GM06990 (cell line): ENCODE measurements at regions not wholly inside any gene's neighbourhood (a gene's known extent, or its start where the extent isn't known, plus 50 kb on each side); places are given as distances from the start of the nearest gene placed in this dataset.
"Not testable (repeated sequence)": the region's sequence is repeated elsewhere in the genome, so short reads cannot be mapped to it uniquely, and the experiment has no call there.

Source experiments
- DNase-seq: peaks from one replicate; pipeline ENCODE4 v3.0.0-alpha.2; 2011; ENCODE audit not compliant: insufficient read length; ENCODE audit errors: extremely low read depth
- H3K27me3 ChIP-seq: replicated peaks from 2 replicates; pipeline ENCODE4 v1.6.0; 2011; ENCODE audit warnings: low read length; ENCODE audit not compliant: control insufficient read depth, insufficient read depth
- H3K36me3 ChIP-seq: 2 replicates; pipeline ENCODE4 v1.5.1; 2011; ENCODE audit warnings: low read length; ENCODE audit not compliant: control insufficient read depth, insufficient read depth
- H3K4me3 ChIP-seq: replicated peaks from 2 replicates; pipeline ENCODE4 v1.5.1; 2011; ENCODE audit warnings: low read depth, mild to moderate bottlenecking, control low read depth, low read length
- CTCF ChIP-seq: IDR thresholded peaks from 2 replicates; pipeline ENCODE4 v1.5.1; 2011; ENCODE audit warnings: low read length, control low read depth, mild to moderate bottlenecking, inconsistent platforms; ENCODE audit not compliant: insufficient read depth, poor library complexity, severe bottlenecking

DNA sequence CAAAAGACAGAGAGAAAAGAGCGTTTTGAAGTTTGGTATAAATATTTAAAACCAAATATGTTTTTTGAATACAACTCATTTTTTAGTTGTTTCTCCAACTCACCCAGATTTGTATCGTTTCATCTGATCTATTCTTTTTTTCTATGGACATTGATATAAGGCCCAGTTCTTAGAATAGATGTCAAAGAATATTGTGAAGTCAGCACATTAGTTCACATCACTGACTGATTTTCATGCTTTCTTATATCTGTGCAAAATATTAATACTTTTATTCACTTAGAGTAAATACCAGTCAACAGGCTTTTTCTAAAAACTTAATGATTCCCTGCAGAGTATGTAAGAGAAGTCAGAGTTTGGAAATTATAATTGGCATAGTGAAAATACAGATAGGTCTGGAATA, 254.4 kb upstream of the PTPRD start:
- DNase-seq = no peak
- Histone ChIP-seq H3K4me3 (no peak overlapping the region), H3K27me3 (no peaks in the 10 kb centered on the region), H3K36me3 (no peaks in the 10 kb centered on the region)
- no peak for TF ChIP-seq CTCF

DNA sequence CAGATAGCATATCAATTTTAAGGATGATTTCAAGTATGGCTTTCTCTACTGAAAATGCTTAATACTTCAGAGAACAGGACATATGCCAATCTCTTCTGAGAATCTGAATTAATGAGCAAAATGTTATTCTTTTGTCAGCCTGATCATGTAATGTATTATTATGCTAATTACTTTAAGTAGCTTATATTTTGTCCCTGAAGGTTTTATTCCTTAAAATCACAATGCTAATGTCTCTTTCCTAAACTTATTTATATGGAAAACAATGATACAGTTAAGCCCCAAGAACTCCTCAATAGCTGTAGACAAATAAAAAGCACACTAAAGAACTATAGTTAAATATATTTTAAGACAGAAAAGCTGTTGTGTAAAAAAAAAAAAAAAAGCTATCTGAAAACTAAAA, 256.9 kb upstream of the PTPRD start:
- no peaks in the 10 kb centered on the region for H3K27me3 ChIP-seq
- TF ChIP-seq CTCF = no peak
- H3K4me3 ChIP-seq = no peak overlapping the region
- H3K36me3 ChIP-seq = no peaks in the 10 kb centered on the region
- DNase-seq = no peak

DNA sequence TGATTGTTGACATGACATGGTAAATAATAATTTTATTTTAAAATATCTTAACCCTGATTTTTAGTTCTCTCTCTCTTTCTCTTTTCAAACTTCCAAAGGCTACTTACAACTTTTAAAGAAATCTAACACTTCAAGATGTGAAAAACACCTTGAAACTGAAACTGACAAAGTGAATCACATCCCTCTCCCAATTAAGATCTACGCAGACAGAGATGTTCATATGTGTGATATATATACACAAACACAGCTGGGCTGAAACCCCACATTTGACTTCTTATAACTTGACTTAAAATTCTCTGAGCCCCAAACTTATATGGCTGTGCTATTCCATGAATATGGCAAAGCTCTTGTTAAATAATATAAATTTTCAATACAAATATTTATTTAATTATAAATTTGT, 261.2 kb upstream of the PTPRD start:
- Histone ChIP-seq H3K36me3 (no peaks in the 10 kb centered on the region), H3K4me3 (no peak overlapping the region), H3K27me3 (no peaks in the 10 kb centered on the region)
- no peak for TF ChIP-seq CTCF
- DNase-seq = no peak

DNA sequence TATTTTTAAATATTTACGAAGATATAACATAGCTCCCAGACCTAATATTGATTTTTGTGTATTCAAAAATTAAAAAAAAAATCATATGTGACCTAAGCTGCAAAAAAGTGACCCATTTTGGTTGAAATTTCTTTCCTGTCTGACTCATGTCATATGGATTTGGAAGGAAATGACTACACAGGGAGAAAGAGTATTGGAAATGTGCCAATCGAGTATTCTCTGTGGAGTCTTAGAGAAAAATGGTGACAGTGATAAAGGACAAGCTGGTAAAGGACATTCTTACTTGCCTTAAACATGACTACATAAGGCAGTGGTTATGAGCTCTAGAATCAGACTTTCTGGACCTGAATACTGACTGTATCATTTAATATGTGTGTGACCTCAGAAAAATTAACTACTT, 262.9 kb upstream of the PTPRD start:
- Histone ChIP-seq H3K4me3 (no peak overlapping the region), H3K36me3 (no peaks in the 10 kb centered on the region), H3K27me3 (no peaks in the 10 kb centered on the region)
- DNase-seq = no peak
- TF ChIP-seq CTCF = no peak

GRCh38 chr9:10876333-10876732, 263.5 kb upstream of the PTPRD start:
- H3K27me3 ChIP-seq = no peaks in the 10 kb centered on the region
- no peak for TF ChIP-seq CTCF
- H3K4me3 ChIP-seq = no peak overlapping the region
- no peak for DNase-seq
- H3K36me3 ChIP-seq = no peaks in the 10 kb centered on the region

DNA sequence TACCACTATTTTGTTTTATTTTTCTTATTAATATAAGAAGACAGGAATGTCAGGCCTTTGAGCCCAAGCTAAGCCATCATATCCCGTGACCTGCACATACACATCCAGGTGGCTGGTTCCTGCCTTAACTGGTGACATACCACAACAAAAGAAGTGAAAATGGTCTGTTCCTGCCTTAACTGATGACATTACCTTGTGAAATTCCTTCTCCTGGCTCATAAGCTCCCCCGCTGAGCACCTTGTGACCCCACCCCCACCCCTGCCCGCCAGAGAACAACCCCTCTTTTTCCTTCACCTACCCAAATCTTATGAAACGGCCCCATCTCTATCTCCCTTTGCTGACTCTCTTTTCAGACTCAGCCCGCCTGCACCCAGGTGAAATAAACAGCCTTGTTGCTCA, 277.5 kb upstream of the PTPRD start:
- not testable (repeated sequence) for DNase-seq, H3K27me3 ChIP-seq, H3K4me3 ChIP-seq, H3K36me3 ChIP-seq

- no peaks in the 10 kb centered on the region for H3K27me3 ChIP-seq
- DNase-seq = no peak
- no peaks in the 10 kb centered on the region for H3K36me3 ChIP-seq
- H3K4me3 ChIP-seq = no peak overlapping the region
- TF ChIP-seq CTCF = no peak
Measured at GRCh38 chr9:10899509-10899908, 286.7 kb upstream of the PTPRD start.
